ENCODE measurements at regions not wholly inside any gene's neighbourhood (a gene's known extent, or its start where the extent isn't known, plus 50 kb on each side); places are given as distances from the start of the nearest gene placed in this dataset.

DNA sequence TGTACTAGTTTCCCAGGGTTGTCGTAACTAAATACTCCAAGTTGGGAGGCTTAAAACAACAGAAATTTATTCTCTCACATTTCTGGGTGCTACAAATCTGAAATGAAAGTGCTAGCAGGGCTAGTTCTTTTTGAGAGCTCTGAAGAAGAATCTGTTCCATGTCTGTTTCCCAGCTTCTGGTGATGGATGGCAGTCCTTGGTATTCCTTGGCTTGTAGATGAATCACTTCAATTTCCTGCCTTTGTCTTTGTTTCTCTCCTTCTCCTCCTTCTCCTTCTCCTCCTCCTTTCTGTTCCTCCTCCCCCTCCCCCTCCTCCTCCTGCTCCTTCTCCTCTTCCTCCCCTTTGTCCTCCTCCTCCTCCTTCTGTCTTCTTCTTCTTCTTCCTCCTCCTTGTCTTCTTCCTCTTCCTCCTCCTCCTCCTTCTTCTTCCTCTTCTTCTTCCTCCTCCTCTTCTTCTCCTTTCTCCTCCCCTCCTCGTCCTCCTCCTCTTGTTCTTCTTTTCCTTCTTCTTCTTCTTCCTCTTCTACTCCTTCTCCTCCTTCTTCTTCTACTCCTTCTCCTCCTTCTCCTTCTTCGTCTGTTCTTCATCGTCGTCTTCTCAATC is 104.7 kb upstream of the ANKRD55 start:
- Histone ChIP-seq H3K36me3 (ENCODE audit: insufficient read depth, low read length) (no peaks in the 10 kb centered on the region), H3K9ac (ENCODE audit: low read depth, low read length) (no peak overlapping the region), H3K9me3 (ENCODE audit: insufficient read depth, low read depth, low read length) (peaks cover 25% of the 10 kb centered on the region), H3K4me3 (ENCODE audit: low read length) (no peak overlapping the region), H3K4me1 (ENCODE audit: insufficient read depth, low read length) (no peaks in the 10 kb centered on the region), H3K27me3 (ENCODE audit: insufficient read depth, low read length) (no peaks in the 10 kb centered on the region), H3K27ac (ENCODE audit: low read depth, low read length) (no peak overlapping the region)
- 93% methylated on average over 5 of the region's 5 CpGs for WGBS

DNA sequence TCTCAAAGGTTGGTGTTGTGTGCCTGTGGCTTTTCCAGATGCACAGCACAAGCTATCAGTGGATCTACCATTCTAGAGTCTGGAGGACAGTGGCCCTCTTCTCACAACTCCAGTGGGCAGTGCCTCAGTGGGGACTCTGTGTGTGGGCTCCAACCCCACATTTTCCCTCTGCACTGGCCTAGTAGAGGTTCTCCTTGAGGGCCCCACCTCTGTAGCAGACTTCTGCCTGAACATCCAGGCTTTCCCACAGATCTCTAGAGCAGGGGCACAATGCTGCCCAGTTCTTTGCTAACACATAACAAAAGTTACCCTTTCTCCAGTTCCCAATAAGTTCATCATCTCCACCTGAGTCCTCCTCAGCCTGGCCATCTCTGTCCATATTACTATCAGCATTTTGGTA is 102.1 kb upstream of the ANKRD55 start:
- Histone ChIP-seq H3K9ac (ENCODE audit: low read depth, low read length) (no peak overlapping the region), H3K9me3 (ENCODE audit: insufficient read depth, low read depth, low read length) (peaks cover 28% of the 10 kb centered on the region), H3K27me3 (ENCODE audit: insufficient read depth, low read length) (no peaks in the 10 kb centered on the region), H3K4me1 (ENCODE audit: insufficient read depth, low read length) (no peaks in the 10 kb centered on the region), H3K36me3 (ENCODE audit: insufficient read depth, low read length) (no peaks in the 10 kb centered on the region), H3K4me3 (ENCODE audit: low read length) (no peak overlapping the region), H3K27ac (ENCODE audit: low read depth, low read length) (no peak overlapping the region)

DNA sequence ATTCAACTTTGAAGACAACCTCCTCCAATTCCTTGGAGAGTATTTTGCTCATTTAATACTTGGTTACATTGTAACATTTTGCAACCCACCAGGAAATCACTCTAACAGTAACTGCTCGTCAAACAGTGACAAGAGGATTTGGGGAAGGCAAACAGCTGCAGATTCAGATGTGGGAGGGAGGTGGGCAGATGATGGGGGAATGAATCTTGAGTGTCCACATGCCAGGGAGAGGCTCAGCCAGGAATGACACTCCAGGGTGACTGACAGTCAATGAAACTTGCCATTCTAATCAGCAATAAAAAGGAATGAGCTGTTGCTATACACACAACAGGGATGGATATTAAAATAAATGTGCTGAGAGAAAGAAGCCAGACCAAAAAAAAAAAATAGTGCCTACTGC is 97.7 kb upstream of the ANKRD55 start:
- peaks cover 15% of the 10 kb centered on the region for H3K4me1 ChIP-seq (ENCODE audit: insufficient read depth, low read length)
- no peaks in the 10 kb centered on the region for H3K27me3 ChIP-seq (ENCODE audit: insufficient read depth, low read length)
- no peak overlapping the region for H3K27ac ChIP-seq (ENCODE audit: low read depth, low read length)
- H3K9me3 ChIP-seq (ENCODE audit: insufficient read depth, low read depth, low read length), result peaks cover 22% of the 10 kb centered on the region
- 81% methylated on average over 1 of the region's 1 CpG for WGBS
- H3K4me3 ChIP-seq (ENCODE audit: low read length), result no peak overlapping the region
- no peaks in the 10 kb centered on the region for H3K36me3 ChIP-seq (ENCODE audit: insufficient read depth, low read length)
- H3K9ac ChIP-seq (ENCODE audit: low read depth, low read length), result no peak overlapping the region

DNA sequence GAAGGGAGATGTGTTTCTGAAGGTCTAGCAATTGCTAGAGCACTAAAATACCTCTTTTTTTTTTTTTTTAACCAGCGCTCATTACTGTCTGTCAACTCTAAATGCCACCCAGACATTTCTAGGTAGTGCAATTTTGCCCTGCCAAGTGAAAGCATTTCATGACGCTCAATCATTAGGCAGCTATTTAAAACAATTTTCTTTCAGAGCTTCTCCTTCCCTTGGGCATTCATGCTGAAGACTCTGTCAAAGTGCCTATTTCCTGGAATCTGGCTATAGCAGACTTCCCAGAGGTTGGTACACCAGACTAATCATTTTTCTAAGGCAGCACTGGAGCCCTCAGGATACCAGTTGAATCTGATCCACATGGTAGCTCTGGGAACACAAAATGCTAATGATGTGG is 97.0 kb upstream of the ANKRD55 start:
- no peaks in the 10 kb centered on the region for H3K27me3 ChIP-seq (ENCODE audit: insufficient read depth, low read length)
- 93% methylated on average over 2 of the region's 2 CpGs for whole genome bisulfite sequencing
- no peak overlapping the region for H3K27ac ChIP-seq (ENCODE audit: low read depth, low read length)
- no peaks in the 10 kb centered on the region for H3K36me3 ChIP-seq (ENCODE audit: insufficient read depth, low read length)
- peaks cover 15% of the 10 kb centered on the region for H3K4me1 ChIP-seq (ENCODE audit: insufficient read depth, low read length)
- no peak overlapping the region for H3K9ac ChIP-seq (ENCODE audit: low read depth, low read length)
- H3K9me3 ChIP-seq (ENCODE audit: insufficient read depth, low read depth, low read length), result peaks cover 19% of the 10 kb centered on the region
- no peak overlapping the region for H3K4me3 ChIP-seq (ENCODE audit: low read length)

DNA sequence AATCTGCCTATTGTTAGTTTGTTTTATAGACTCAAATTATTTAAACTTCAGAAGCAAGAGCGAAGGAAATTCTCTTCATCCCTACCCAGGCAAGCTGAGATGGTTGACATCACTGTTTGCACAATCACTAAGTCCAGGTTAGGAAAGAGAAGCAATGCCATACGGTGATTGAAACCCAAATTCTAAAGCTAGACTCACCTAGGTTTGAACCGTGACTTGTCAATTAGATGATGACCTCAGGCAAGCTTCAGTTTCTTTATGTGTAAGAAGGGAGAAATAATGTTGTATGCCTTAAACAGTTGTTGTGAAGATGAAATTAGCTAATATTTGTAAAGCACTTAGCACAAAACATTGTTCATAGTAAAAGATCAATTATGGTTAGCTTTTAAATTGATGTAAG is 96.5 kb upstream of the ANKRD55 start:
- Histone ChIP-seq H3K27me3 (ENCODE audit: insufficient read depth, low read length) (no peaks in the 10 kb centered on the region), H3K9ac (ENCODE audit: low read depth, low read length) (no peak overlapping the region), H3K4me1 (ENCODE audit: insufficient read depth, low read length) (peaks cover 15% of the 10 kb centered on the region), H3K4me3 (ENCODE audit: low read length) (no peak overlapping the region), H3K9me3 (ENCODE audit: insufficient read depth, low read depth, low read length) (peaks cover 14% of the 10 kb centered on the region), H3K36me3 (ENCODE audit: insufficient read depth, low read length) (no peaks in the 10 kb centered on the region), H3K27ac (ENCODE audit: low read depth, low read length) (no peak overlapping the region)
- 89% methylated on average over 3 of the region's 3 CpGs for WGBS

DNA sequence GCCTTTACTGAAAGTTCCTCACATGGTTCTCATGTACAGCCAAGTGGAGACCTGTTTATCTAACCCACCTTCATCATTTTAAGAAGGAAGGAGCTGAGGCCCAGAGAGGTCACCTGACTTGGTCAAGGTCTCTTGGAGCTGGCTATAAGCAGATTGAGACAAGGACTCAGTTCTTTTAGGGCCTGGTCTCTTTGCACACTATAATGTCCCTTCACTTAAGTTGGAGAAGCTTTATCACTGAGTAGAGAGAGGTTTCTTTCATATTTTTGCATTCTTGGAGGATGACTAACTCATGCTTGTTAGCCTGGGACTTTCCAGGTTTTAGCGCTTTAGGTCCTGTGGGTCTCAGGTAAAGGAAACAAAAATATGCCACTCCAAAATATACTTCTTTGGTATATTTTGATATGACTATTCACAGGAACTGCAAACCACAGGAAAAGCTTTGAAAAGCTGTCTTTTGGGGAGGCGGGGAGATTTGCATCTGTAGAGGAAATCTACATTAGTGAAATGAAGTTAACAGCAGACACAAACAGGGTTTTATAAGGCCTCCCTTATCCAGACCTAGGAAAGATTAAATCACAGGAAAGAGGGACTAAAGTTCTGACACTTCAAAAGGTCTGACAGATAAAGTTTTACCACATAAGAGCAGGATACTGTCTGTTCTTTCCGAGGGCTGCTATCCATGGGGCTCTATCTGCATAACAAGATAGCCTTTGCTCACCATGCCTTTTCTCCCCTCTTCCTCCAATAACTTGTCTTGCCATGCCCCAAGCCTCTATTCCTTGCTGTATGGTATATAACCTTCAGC is 95.8 kb upstream of the ANKRD55 start:
- Histone ChIP-seq H3K27me3 (ENCODE audit: insufficient read depth, low read length) (no peaks in the 10 kb centered on the region), H3K9ac (ENCODE audit: low read depth, low read length) (no peak overlapping the region), H3K36me3 (ENCODE audit: insufficient read depth, low read length) (no peaks in the 10 kb centered on the region), H3K27ac (ENCODE audit: low read depth, low read length) (no peak overlapping the region), H3K4me3 (ENCODE audit: low read length) (no peak overlapping the region), H3K4me1 (ENCODE audit: insufficient read depth, low read length) (peaks cover 15% of the 10 kb centered on the region), H3K9me3 (ENCODE audit: insufficient read depth, low read depth, low read length) (peaks cover 10% of the 10 kb centered on the region; the same call in 1 of the 2 replicates)
- WGBS, result 47% methylated on average over 2 of the region's 3 CpGs

DNA sequence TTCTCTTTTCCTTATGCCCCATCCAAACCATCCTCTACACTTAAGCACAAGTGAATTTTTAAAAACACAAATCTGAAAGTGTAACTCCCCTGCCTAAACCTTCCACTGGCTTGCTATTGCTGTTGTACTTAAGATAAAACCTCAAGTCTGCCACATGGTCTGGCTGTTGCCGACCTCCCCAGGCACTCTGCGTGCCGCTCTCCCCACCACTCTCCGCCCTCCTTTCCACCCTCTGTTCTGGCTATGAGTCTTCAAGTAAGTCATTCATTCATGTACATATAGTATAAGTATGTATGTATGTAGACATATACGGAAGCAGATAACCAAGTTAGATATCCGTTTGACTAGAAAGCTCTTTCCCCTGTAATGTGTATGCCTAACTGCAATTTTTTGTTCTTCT is 94.7 kb upstream of the ANKRD55 start:
- Histone ChIP-seq H3K9ac (ENCODE audit: low read depth, low read length) (no peak overlapping the region), H3K36me3 (ENCODE audit: insufficient read depth, low read length) (no peaks in the 10 kb centered on the region), H3K9me3 (ENCODE audit: insufficient read depth, low read depth, low read length) (0 out of 2 replicates have a peak, but pooled peaks cover 3% of the 10 kb centered on the region), H3K27me3 (ENCODE audit: insufficient read depth, low read length) (no peaks in the 10 kb centered on the region), H3K4me3 (ENCODE audit: low read length) (no peak overlapping the region), H3K27ac (ENCODE audit: low read depth, low read length) (no peak overlapping the region), H3K4me1 (ENCODE audit: insufficient read depth, low read length) (peaks cover 15% of the 10 kb centered on the region)
- WGBS, result 94% methylated on average over 6 of the region's 6 CpGs

DNA sequence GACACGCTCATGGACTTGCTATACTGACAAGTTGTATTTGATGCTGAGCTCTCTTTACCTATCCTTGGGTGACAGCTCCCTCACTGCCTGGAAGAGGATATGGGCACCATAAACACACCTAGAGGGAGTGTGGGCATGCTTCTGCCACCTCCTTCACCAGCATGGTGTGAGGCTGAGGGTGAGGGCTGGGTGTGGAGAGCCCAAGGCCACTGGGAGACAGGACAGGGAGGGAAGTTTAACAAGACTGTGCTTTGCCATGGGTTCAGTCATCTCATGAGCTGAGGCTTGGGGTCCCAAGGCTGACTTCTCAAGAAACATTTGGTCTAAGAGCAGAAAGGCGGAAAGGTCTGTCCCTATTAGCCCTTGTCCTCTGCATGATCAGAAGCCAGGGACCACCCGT is 93.6 kb upstream of the ANKRD55 start:
- Histone ChIP-seq H3K4me3 (ENCODE audit: low read length) (no peak overlapping the region), H3K27me3 (ENCODE audit: insufficient read depth, low read length) (no peaks in the 10 kb centered on the region), H3K4me1 (ENCODE audit: insufficient read depth, low read length) (peaks cover 15% of the 10 kb centered on the region), H3K9me3 (ENCODE audit: insufficient read depth, low read depth, low read length) (no peaks in the 10 kb centered on the region), H3K9ac (ENCODE audit: low read depth, low read length) (no peak overlapping the region), H3K27ac (ENCODE audit: low read depth, low read length) (no peak overlapping the region), H3K36me3 (ENCODE audit: insufficient read depth, low read length) (no peaks in the 10 kb centered on the region)
- 89% methylated on average over 3 of the region's 3 CpGs for WGBS

DNA sequence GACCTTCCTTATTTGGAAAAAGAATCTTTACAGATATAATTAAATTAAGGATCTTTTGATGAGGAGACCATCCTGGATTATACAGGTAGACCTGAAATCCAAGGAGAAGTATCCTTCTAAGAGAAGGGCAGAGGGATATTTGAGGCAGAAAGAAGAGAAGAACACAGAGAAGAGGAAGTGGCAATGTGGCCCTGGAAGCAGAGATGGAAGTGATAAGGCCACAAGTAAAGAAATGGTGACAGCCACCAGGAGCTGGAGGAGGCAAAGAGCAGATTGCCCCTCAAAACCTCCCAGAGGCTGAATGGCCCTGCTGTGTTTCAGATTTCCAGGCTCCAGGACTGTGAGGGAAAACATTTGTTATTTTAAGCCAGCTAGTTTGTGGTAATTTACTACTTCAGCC is 93.0 kb upstream of the ANKRD55 start:
- Histone ChIP-seq H3K27me3 (ENCODE audit: insufficient read depth, low read length) (no peaks in the 10 kb centered on the region), H3K4me3 (ENCODE audit: low read length) (no peak overlapping the region), H3K9ac (ENCODE audit: low read depth, low read length) (no peak overlapping the region), H3K36me3 (ENCODE audit: insufficient read depth, low read length) (no peaks in the 10 kb centered on the region), H3K27ac (ENCODE audit: low read depth, low read length) (no peak overlapping the region), H3K9me3 (ENCODE audit: insufficient read depth, low read depth, low read length) (no peaks in the 10 kb centered on the region), H3K4me1 (ENCODE audit: insufficient read depth, low read length) (peaks cover 15% of the 10 kb centered on the region)

DNA sequence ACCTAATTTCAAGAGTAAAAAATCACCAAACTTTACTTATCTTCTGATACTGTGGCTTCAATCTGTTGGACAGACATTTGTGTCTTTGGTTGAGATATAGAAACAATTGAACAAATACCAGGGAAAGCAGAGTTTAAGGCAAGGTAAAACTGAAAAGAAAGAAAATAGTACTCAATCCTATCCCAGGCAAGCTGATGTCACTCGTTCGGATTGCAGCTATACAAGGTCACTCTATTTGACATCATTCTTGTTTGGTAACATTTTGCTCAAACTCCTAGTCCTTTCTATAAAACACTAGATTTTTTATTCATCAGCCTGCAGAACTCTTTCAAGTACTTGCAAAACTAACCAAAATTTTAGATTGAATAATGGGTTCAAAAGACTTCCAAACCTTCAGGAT is 91.9 kb upstream of the ANKRD55 start:
- Histone ChIP-seq H3K4me1 (ENCODE audit: insufficient read depth, low read length) (peaks cover 15% of the 10 kb centered on the region), H3K4me3 (ENCODE audit: low read length) (no peak overlapping the region), H3K27me3 (ENCODE audit: insufficient read depth, low read length) (no peaks in the 10 kb centered on the region), H3K27ac (ENCODE audit: low read depth, low read length) (no peak overlapping the region), H3K36me3 (ENCODE audit: insufficient read depth, low read length) (no peaks in the 10 kb centered on the region), H3K9me3 (ENCODE audit: insufficient read depth, low read depth, low read length) (no peaks in the 10 kb centered on the region), H3K9ac (ENCODE audit: low read depth, low read length) (no peak overlapping the region)
- 92% methylated on average over 2 of the region's 2 CpGs for WGBS

DNA sequence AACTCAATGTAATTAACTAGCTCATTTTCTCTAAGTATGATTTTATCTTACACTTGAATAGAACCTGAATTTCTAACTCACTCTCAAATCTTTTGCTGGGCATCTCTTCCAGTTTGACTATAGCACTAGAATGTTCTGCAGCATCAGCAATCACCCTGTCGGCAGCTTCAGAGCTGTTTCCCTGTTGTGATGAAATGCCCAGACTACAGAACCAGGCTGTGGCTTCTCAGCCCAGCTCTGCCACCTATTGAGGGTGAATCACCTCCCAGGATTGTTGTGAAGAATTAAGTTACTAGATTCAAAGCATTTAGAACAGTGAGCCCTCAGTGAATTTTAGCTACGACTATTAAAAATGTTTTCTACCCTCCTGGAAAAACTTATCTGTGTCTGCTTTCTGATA is 90.4 kb upstream of the ANKRD55 start:
- no peak overlapping the region for H3K9ac ChIP-seq (ENCODE audit: low read depth, low read length)
- no peaks in the 10 kb centered on the region for H3K27me3 ChIP-seq (ENCODE audit: insufficient read depth, low read length)
- H3K36me3 ChIP-seq (ENCODE audit: insufficient read depth, low read length), result no peaks in the 10 kb centered on the region
- 80% methylated on average over 2 of the region's 2 CpGs for WGBS
- H3K4me3 ChIP-seq (ENCODE audit: low read length), result no peak overlapping the region
- no peaks in the 10 kb centered on the region for H3K4me1 ChIP-seq (ENCODE audit: insufficient read depth, low read length)
- no peaks in the 10 kb centered on the region for H3K9me3 ChIP-seq (ENCODE audit: insufficient read depth, low read depth, low read length)
- no peak overlapping the region for H3K27ac ChIP-seq (ENCODE audit: low read depth, low read length)

Measured in HUES64 (cell line).